Stimulated activated naive B cell treated with anti-CD40 and anti-IgM and Interleukin-4, amounts not matched to agents 10 μg/mL and 1 μg/mL and 100 μg/mL, for 72 hours (primary cell): ENCODE measurements at regions not wholly inside any gene's neighbourhood (a gene's known extent, or its start where the extent isn't known, plus 50 kb on each side); places are given as distances from the start of the nearest gene placed in this dataset.

Experiments
- ATAC-seq, 2 donors: fragments of 150-1000 bp; cut with Tn5 transposase; replicated peaks; 2 replicates each; pipeline ENCODE4 v1.10.0; 2021; ENCODE audit warnings: moderate library complexity in 1 of 2
- DNase-seq: peaks from one replicate; pipeline ENCODE4 v3.0.0; 2021
- H3K27ac Mint-ChIP-seq: one replicate; pipeline ENCODE4 v1.8.0; 2022; ENCODE audit warnings: mild to moderate bottlenecking, mixed read lengths
- H3K27me3 Mint-ChIP-seq, 2 donors: one replicate each; pipeline ENCODE4 v1.8.0; 2022; ENCODE audit warnings: mixed read lengths in 2 of 2
- H3K36me3 Mint-ChIP-seq, 2 donors: one replicate each; pipeline ENCODE4 v1.8.0; 2022; ENCODE audit warnings: mixed read lengths in 2 of 2, mild to moderate bottlenecking in 1 of 2
- H3K4me1 Mint-ChIP-seq, 2 donors: one replicate each; pipeline ENCODE4 v1.8.0; 2022; ENCODE audit warnings: mixed read lengths in 2 of 2, mild to moderate bottlenecking in 1 of 2
- H3K4me3 Mint-ChIP-seq, 2 donors: one replicate each; pipeline ENCODE4 v1.8.0; 2022; ENCODE audit warnings: mild to moderate bottlenecking in 2 of 2, mixed read lengths in 2 of 2, moderate library complexity in 1 of 2
- H3K9me3 Mint-ChIP-seq, 2 donors: one replicate each; pipeline ENCODE4 v1.8.0; 2022; ENCODE audit warnings: mixed read lengths in 2 of 2, mild to moderate bottlenecking in 1 of 2

GRCh38 chr10:3354174-3354900, 181.8 kb upstream of the PITRM1 start:
- no peak overlapping the region for H3K27ac Mint-ChIP-seq
- DNase-seq (no peak), ATAC-seq (no peak)
- no peak overlapping the region for H3K4me3 Mint-ChIP-seq
- peaks cover 18 to 19% of the 10 kb centered on the region in 2 donors for H3K9me3 Mint-ChIP-seq
- peaks cover 13 to 17% of the 10 kb centered on the region in 2 donors for H3K4me1 Mint-ChIP-seq
- H3K36me3 Mint-ChIP-seq = peaks cover 10 to 11% of the 10 kb centered on the region in 2 donors
- H3K27me3 Mint-ChIP-seq = peaks cover 15 to 17% of the 10 kb centered on the region in 2 donors

DNA sequence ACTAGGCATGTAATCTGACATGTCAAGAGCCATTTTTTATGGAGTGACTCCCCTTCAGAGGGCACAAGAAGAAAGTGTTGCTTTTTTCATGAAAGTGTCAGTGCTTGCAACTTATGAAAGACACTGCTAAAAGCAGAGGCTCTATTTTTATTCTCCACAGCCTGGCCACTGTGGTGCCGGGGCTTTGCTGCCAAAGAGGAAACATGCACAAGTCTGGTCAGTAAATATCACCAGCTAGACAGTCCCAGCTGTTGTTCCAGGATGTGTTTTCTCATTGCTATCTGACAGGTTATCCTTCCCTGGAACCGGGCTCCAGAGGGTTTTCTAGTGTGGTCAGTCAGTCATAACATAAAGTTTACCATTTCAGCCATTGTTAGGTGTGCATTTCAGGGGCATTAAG, 180.7 kb upstream of the PITRM1 start:
- no peak overlapping the region for H3K4me3 Mint-ChIP-seq
- ATAC-seq = no peak
- peaks cover 14 to 15% of the 10 kb centered on the region in 2 donors for H3K9me3 Mint-ChIP-seq
- peaks cover 13 to 15% of the 10 kb centered on the region in 2 donors for H3K4me1 Mint-ChIP-seq
- peaks cover 17 to 19% of the 10 kb centered on the region in 2 donors for H3K27me3 Mint-ChIP-seq
- peaks cover 4 to 6% of the 10 kb centered on the region in 2 donors for H3K36me3 Mint-ChIP-seq
- DNase-seq = no peak
- H3K27ac Mint-ChIP-seq = no peak overlapping the region

DNA sequence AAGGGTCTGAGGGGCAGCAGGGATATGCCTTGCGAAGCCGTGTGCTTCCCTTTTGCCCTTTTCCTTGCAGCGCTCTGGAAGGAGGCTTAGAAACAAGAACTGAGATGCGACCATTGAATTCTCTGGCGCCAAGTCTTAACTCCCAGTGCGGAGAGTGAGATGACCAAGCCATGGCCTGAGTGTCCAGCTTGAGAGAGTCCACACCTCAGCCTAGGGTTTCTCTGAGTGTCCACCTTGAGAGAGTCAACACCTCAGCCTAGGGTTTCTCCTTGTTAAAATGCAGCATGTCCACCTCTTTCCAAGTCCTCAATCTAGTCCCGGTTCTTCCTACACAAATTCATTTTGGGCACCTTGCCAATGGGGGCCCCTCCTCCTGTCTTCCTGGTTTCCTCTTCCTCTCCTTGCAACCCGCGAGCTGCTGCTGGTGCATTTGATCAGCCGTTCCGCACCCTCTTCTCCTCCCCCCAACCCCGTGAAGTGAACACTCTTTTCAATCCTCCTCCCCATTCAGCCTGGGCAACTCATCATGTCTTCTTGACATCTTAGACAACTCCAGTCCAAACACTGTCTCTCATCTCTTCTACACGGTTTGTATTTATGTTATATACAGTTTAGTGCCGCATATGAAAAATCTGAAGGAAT, 178.2 kb upstream of the PITRM1 start:
- Mint-ChIP-seq H3K36me3 (peaks cover 4 to 5% of the 10 kb centered on the region in 2 donors), H3K27ac (no peak overlapping the region), H3K9me3 (peaks cover 13% of the 10 kb centered on the region in 2 donors), H3K4me1 (peaks cover 6 to 9% of the 10 kb centered on the region in 2 donors), H3K27me3 (peaks cover 23 to 29% of the 10 kb centered on the region in 2 donors), H3K4me3 (no peak overlapping the region)
- ATAC-seq (no peak), DNase-seq (no peak)

DNA sequence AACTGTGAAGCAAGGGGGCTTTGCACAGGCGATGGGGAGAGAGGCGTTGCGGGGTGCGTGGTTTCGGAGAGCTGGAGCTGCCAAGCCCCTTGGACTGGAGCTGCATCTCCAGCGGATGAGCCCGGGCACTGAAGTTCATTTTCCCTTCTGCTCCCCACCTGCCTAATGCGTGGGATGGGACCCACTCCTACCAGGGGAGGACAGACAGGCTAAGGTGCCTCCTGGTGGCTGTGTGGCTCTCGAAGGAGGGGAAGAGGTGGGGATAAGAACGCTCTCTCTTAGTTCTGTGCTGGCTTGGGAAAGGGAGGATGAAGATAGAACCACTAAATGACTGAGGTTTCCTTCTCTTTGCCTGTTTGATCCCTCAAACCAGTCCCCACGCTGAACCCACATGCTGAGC, 177.6 kb upstream of the PITRM1 start:
- ATAC-seq = no peak
- no peak overlapping the region for H3K4me3 Mint-ChIP-seq

GRCh38 chr10:3348564-3348963, 176.0 kb upstream of the PITRM1 start:
- DNase-seq (no peak), ATAC-seq (no peak)
- Mint-ChIP-seq H3K27me3 (peaks cover 34 to 39% of the 10 kb centered on the region in 2 donors), H3K9me3 (no peaks in the 10 kb centered on the region), H3K4me1 (peaks cover 6% of the 10 kb centered on the region in 2 donors), H3K4me3 (no peak overlapping the region), H3K27ac (no peak overlapping the region), H3K36me3 (no peaks in the 10 kb centered on the region)

More for the DNA sequence above, 177.6 kb upstream of the PITRM1 start:
- H3K36me3 Mint-ChIP-seq = peaks cover 1 to 4% of the 10 kb centered on the region in 2 donors
- DNase-seq = no peak
- peaks cover 12% of the 10 kb centered on the region in 2 donors for H3K9me3 Mint-ChIP-seq
- H3K4me1 Mint-ChIP-seq = peaks cover 6 to 9% of the 10 kb centered on the region in 2 donors
- no peak overlapping the region for H3K27ac Mint-ChIP-seq
- H3K27me3 Mint-ChIP-seq = peaks cover 28 to 34% of the 10 kb centered on the region in 2 donors

DNA sequence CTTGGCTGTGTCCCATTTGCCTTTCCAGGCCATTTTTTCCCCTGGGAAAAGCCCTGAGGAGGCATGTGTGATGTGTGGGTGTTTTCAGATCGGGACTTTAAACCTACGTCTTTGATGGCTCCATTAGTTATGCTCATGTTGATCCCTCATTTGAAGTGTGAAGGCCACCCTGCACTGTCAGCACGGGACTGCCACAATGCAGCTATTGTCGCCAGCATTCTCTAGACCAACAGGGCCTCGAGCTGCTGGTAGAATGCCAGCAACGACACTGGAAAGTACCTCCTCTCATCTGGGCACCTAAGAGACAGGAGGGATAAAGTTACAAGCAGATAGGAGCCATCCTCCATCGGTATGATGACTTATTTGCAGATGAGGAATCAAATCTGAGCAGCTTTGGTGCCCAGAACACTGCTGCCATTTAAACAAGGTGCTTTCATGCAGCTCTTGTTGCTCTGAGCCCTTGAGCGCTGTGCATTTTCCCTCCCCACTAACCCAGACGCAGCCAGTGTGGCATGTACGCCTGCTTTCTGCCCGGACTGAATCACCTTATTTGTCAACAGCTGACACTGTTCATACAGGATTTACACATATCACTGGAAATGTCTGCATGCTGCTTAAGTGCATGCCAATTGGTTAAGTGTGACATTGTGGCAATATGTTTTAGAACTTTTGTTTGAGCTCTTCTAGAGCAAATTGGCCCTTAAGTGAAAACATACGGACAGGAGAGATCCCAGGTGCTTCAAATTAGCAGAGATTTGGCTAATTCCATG, 175.0 kb upstream of the PITRM1 start:
- DNase-seq (no peak), ATAC-seq (no peak)
- H3K4me1 Mint-ChIP-seq = peaks cover 4 to 6% of the 10 kb centered on the region in 2 donors
- H3K9me3 Mint-ChIP-seq = no peaks in the 10 kb centered on the region
- peaks cover 34 to 39% of the 10 kb centered on the region in 2 donors for H3K27me3 Mint-ChIP-seq
- H3K36me3 Mint-ChIP-seq = no peaks in the 10 kb centered on the region
- H3K27ac Mint-ChIP-seq = no peak overlapping the region
- no peak overlapping the region for H3K4me3 Mint-ChIP-seq

DNA sequence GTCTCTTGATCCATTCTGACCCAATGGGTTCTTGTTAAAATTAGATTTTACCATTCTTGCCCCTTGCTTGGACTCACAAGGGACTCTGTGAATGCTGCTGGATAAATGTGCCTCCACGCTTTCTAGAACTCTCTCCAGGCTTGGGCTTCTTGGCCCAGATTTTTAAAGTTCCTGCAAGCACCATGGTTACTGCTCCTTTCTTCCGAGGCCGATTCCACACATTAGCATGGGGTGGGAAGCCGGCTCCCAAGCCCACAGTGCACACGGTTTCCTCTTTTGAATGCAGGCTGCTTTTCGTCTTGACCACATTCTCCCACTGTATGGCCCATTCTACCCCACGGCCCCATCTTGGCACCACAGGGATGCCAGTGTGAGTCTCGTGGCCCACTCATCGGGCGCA, 174.3 kb upstream of the PITRM1 start:
- DNase-seq (no peak), ATAC-seq (no peak)
- H3K27ac Mint-ChIP-seq = no peak overlapping the region
- H3K9me3 Mint-ChIP-seq = no peaks in the 10 kb centered on the region
- H3K4me1 Mint-ChIP-seq = peaks cover 4 to 6% of the 10 kb centered on the region in 2 donors
- no peak overlapping the region for H3K4me3 Mint-ChIP-seq
- H3K36me3 Mint-ChIP-seq = no peaks in the 10 kb centered on the region
- peaks cover 34 to 39% of the 10 kb centered on the region in 2 donors for H3K27me3 Mint-ChIP-seq

DNA sequence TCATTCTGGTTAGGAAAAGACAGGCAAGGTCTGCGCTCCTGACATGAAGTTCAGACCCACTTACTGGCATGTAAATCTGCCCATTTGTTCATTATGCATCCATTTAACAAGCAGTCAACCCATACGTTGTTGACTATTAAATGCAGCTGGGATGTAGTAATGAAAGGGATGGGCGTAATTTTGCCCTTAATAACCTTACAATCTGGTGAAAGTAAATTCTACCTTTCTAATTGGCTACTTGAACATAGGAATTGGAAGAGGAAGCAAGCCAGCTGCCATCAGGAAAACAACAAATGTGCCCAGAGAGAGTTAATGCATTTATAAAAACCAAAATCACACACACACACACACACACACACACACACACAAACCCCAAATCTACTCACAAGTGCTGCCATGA, 170.2 kb upstream of the PITRM1 start:
- H3K27me3 Mint-ChIP-seq = peaks cover 19 to 21% of the 10 kb centered on the region in 2 donors
- ATAC-seq (no peak), DNase-seq (no peak)
- no peak overlapping the region for H3K27ac Mint-ChIP-seq
- H3K36me3 Mint-ChIP-seq = no peaks in the 10 kb centered on the region
- no peaks in the 10 kb centered on the region for H3K9me3 Mint-ChIP-seq
- peaks cover 0 to 6% of the 10 kb centered on the region in 2 donors for H3K4me1 Mint-ChIP-seq
- H3K4me3 Mint-ChIP-seq = no peak overlapping the region

GRCh38 chr10:3340127-3340730, 167.6 kb upstream of the PITRM1 start:
- ATAC-seq (no peak), DNase-seq (no peak)
- peaks cover 0 to 6% of the 10 kb centered on the region in 2 donors for H3K4me1 Mint-ChIP-seq
- no peaks in the 10 kb centered on the region for H3K9me3 Mint-ChIP-seq
- H3K4me3 Mint-ChIP-seq = no peak overlapping the region
- no peaks in the 10 kb centered on the region for H3K36me3 Mint-ChIP-seq
- H3K27me3 Mint-ChIP-seq = peaks cover 5 to 11% of the 10 kb centered on the region in 2 donors
- H3K27ac Mint-ChIP-seq = no peak overlapping the region

DNA sequence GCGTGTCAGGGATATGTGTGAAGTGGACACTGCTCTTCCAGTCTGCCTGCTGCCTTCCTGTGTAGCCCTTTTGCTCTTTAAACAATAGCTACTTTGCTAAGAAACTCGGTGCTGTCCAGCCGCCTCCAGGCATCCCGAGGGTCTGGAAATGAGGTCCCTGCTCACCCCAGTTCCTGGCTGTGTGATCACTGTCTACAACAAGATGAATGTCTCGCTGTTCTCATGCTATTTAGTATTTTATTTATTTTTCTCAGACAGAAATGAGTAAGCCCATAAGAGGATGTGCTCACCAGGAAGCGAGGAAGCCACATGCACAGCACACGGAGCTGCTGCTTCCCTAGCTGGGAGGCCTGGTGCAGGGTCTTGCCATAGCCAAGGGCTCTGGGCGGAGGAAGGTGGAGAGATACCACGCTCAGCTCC, 167.0 kb upstream of the PITRM1 start:
- Mint-ChIP-seq H3K9me3 (no peaks in the 10 kb centered on the region), H3K4me3 (no peak overlapping the region), H3K36me3 (no peaks in the 10 kb centered on the region), H3K4me1 (peaks cover 0 to 6% of the 10 kb centered on the region in 2 donors), H3K27ac (no peak overlapping the region), H3K27me3 (peaks cover 0 to 5% of the 10 kb centered on the region in 2 donors)
- ATAC-seq (no peak), DNase-seq (no peak)

DNA sequence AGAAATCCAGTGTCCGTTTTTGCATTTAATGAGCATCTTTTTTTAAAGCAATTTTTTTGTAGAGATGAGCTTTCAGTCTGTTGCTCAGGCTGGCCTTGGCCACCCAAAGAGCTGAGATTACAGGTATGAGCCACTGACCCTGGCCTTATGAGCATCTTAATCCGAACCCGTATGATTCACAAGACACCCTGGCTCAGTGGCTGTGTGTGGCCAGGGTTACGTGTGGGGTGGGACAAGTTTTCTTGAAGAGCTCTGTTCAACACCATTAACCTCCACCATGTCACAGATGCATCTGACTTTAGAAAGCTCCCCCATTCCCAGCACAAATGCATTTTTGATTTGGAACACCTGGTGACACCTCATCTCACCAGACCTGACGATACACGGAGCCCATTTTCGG, 166.5 kb upstream of the PITRM1 start:
- Mint-ChIP-seq H3K36me3 (no peaks in the 10 kb centered on the region), H3K9me3 (no peaks in the 10 kb centered on the region), H3K27me3 (peaks cover 0 to 5% of the 10 kb centered on the region in 2 donors), H3K4me3 (no peak overlapping the region), H3K4me1 (peaks cover 0 to 6% of the 10 kb centered on the region in 2 donors), H3K27ac (no peak overlapping the region)
- DNase-seq = no peak
- no peak for ATAC-seq

DNA sequence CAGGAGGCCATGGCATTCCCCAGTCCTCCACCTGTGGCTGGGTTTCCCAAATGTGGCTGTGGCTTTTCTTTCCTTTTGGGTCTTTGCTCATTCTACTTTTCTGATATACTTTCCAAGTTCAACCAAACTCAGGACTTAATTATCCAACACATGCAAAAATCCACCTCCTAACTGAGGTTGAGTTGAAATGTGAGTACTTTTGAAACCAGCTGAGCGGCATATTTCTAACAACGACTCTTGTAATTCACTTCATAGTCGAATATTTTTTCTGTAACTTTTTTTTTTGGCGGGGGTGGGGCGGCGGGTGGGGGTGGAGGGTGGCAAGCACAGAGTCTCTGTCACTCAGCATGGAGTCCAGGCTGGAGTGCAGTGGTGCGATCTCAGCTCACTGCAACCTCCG, 165.2 kb upstream of the PITRM1 start:
- ATAC-seq (no peak), DNase-seq (no peak)
- Mint-ChIP-seq H3K27ac (no peak overlapping the region), H3K27me3 (peaks cover under 1 to 5% of the 10 kb centered on the region in 2 donors), H3K36me3 (no peaks in the 10 kb centered on the region), H3K4me3 (no peak overlapping the region), H3K9me3 (no peaks in the 10 kb centered on the region), H3K4me1 (peaks cover 0 to 6% of the 10 kb centered on the region in 2 donors)

GRCh38 chr10:3336673-3337293, 164.2 kb upstream of the PITRM1 start:
- Mint-ChIP-seq H3K27me3 (peaks cover 5% of the 10 kb centered on the region in 2 donors), H3K4me1 (peaks cover 0 to 6% of the 10 kb centered on the region in 2 donors), H3K36me3 (no peaks in the 10 kb centered on the region), H3K9me3 (no peaks in the 10 kb centered on the region), H3K27ac (no peak overlapping the region), H3K4me3 (no peak overlapping the region)
- no peak for DNase-seq
- ATAC-seq = no peak

DNA sequence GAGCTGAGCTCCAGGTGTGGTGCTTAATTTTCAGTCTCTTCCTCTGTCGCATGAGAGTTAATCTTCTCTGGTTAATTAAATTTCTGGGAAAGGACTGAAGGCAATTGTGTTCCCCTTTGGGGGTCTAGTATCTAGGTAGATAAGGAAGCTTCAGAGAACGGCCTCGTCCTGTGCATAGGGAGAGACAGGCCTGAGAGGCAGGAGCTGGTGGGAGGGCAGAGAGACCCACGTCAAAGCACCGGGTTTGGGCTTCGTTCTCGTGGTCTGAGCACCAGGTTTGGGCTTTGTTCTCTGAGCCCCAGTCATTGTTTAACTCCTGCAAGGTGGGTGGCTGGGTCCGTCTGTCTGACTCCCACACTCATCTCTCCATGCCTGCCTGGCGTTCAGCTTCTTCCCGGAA, 160.8 kb upstream of the PITRM1 start:
- no peak overlapping the region for H3K27ac Mint-ChIP-seq
- no peaks in the 10 kb centered on the region for H3K9me3 Mint-ChIP-seq
- DNase-seq (no peak), ATAC-seq (no peak)
- H3K36me3 Mint-ChIP-seq = no peaks in the 10 kb centered on the region
- H3K4me3 Mint-ChIP-seq = no peak overlapping the region
- no peaks in the 10 kb centered on the region for H3K4me1 Mint-ChIP-seq
- peaks cover 0 to 16% of the 10 kb centered on the region in 2 donors for H3K27me3 Mint-ChIP-seq
